ENCODE measurements at regions not wholly inside any gene's neighbourhood (a gene's known extent, or its start where the extent isn't known, plus 50 kb on each side); places are given as distances from the start of the nearest gene placed in this dataset.

GRCh38 chr1:239590556-239590955 lies 204.2 kb downstream of the CHRM3 start:
- H3K36me3 ChIP-seq (ENCODE audit: insufficient read depth), result no peaks in the 10 kb centered on the region
- no peaks in the 10 kb centered on the region for H3K9me2 ChIP-seq (ENCODE audit: insufficient read depth)
- no peak overlapping the region for H2AFZ ChIP-seq
- no peak overlapping the region for H3K4me3 Mint-ChIP-seq
- H3K9me3 Mint-ChIP-seq, result no peaks in the 10 kb centered on the region
- H3K4me1 Mint-ChIP-seq, result peaks cover 4% of the 10 kb centered on the region; the same call in 2 of the 3 replicates
- H3K27me3 ChIP-seq (ENCODE audit: insufficient read depth), result no peaks in the 10 kb centered on the region
- H3K4me1 ChIP-seq (ENCODE audit: insufficient read depth), result no peaks in the 10 kb centered on the region
- no peaks in the 10 kb centered on the region for H3K79me2 ChIP-seq (replicated peaks; ENCODE audit: insufficient read depth)
- H4K20me1 ChIP-seq (replicated peaks; ENCODE audit: insufficient read depth), result no peaks in the 10 kb centered on the region
- TF ChIP-seq ETS1 (IDR thresholded peaks at IDR 0.05) (no peak), JUNB (IDR thresholded peaks at IDR 0.05; ENCODE audit: unreplicated experiment) (no peak), NANOG (IDR thresholded peaks at IDR 0.05; ENCODE audit: borderline replicate concordance) (no peak), ZNF331 (CRISPR knock-in tag; IDR thresholded peaks at IDR 0.05; ENCODE audit: low read depth) (no peak), REST (IDR thresholded peaks at IDR 0.05; ENCODE audit: unreplicated experiment) (no peak), STAT1 (IDR thresholded peaks at IDR 0.05; ENCODE audit: unreplicated experiment) (no peak), CREB1 (CRISPR knock-in tag; IDR thresholded peaks at IDR 0.05; ENCODE audit: low read depth) (no peak), ZNF114 (CRISPR knock-in tag; IDR thresholded peaks at IDR 0.05) (no peak), EZH2 (IDR thresholded peaks at IDR 0.05; ENCODE audit: low read depth, unreplicated experiment) (no peak), ZNF462 (CRISPR knock-in tag; IDR thresholded peaks at IDR 0.05) (no peak), CTCF (conservative IDR thresholded peaks at IDR 0.05; ENCODE audit: low read depth in 2 of 2) (no peak), EZH2phosphoT487 (IDR thresholded peaks at IDR 0.05; ENCODE audit: unreplicated experiment) (no peak), POLR2AphosphoS5 (IDR thresholded peaks at IDR 0.05; ENCODE audit: low read depth) (no peak)
- no peaks in the 10 kb centered on the region for H3K36me3 Mint-ChIP-seq (ENCODE audit: low read depth)
- DNase-seq (ENCODE audit: low spot score) (no peak), ATAC-seq (no peak)
- no peak overlapping the region for H3K4me2 ChIP-seq
- H3K27ac Mint-ChIP-seq, result no peak overlapping the region
- H3K27ac ChIP-seq (ENCODE audit: low read depth), result no peak overlapping the region
- peaks cover 2% of the 10 kb centered on the region for H3K27me3 Mint-ChIP-seq (ENCODE audit: insufficient read depth, low read depth, poor library complexity)
- no peak overlapping the region for H3K4me3 ChIP-seq
- no peaks in the 10 kb centered on the region for H3F3A ChIP-seq (replicated peaks; ENCODE audit: low read depth)

Data from GM23338 (cell line).